ENCODE measurements at regions not wholly inside any gene's neighbourhood (a gene's known extent, or its start where the extent isn't known, plus 50 kb on each side); places are given as distances from the start of the nearest gene placed in this dataset.

DNA sequence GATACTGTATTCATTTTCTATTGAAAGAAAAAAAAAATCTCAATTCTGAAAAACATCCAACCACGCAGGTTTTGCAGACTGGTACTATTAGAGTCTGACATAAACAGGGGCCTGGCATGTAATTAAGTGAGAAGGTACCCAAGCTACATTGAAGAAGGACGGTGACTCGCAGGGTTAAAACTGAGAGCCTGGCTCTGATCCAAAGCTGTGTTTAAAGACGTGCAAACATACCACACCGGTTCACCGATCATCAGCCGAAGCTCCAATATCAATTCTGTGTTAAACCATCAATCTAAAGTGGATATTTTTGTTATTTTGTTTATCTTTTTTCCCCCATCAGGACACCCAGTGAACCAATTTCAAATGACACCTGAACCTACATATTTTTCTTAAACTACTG lies 108.1 kb upstream of the DIO3 start:
- Histone ChIP-seq H3K79me2 (ENCODE audit: insufficient read depth, low read depth, low read length) (no peaks in the 10 kb centered on the region), H2AFZ (ENCODE audit: low read length) (no peak overlapping the region), H3K9me2 (ENCODE audit: insufficient read depth, low read length) (no peaks in the 10 kb centered on the region), H3K4me1 (ENCODE audit: insufficient read depth, low read length, poor library complexity, severe bottlenecking) (peaks cover 47% of the 10 kb centered on the region), H4K20me1 (ENCODE audit: insufficient read depth, low read length) (no peaks in the 10 kb centered on the region), H3K9me3 (ENCODE audit: low read length) (no peaks in the 10 kb centered on the region), H3K4me3 (ENCODE audit: low read depth, low read length, poor library complexity, severe bottlenecking) (no peak overlapping the region), H3K4me2 (ENCODE audit: low read length) (no peak overlapping the region), H3K36me3 (ENCODE audit: insufficient read depth, low read length) (no peaks in the 10 kb centered on the region), H3K27ac (ENCODE audit: low read depth, low read length, poor library complexity, severe bottlenecking) (no peak overlapping the region)
- no peak for TF ChIP-seq EZH2phosphoT487 (IDR thresholded peaks at IDR 0.05; ENCODE audit: borderline replicate concordance, low read depth, low read length)
- TF ChIP-seq, protein P1, sequence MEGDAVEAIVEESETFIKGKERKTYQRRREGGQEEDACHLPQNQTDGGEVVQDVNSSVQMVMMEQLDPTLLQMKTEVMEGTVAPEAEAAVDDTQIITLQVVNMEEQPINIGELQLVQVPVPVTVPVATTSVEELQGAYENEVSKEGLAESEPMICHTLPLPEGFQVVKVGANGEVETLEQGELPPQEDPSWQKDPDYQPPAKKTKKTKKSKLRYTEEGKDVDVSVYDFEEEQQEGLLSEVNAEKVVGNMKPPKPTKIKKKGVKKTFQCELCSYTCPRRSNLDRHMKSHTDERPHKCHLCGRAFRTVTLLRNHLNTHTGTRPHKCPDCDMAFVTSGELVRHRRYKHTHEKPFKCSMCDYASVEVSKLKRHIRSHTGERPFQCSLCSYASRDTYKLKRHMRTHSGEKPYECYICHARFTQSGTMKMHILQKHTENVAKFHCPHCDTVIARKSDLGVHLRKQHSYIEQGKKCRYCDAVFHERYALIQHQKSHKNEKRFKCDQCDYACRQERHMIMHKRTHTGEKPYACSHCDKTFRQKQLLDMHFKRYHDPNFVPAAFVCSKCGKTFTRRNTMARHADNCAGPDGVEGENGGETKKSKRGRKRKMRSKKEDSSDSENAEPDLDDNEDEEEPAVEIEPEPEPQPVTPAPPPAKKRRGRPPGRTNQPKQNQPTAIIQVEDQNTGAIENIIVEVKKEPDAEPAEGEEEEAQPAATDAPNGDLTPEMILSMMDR (conservative IDR thresholded peaks at IDR 0.05; ENCODE audit: low read length): no peak
- POLR2A ChIA-PET: interaction anchor here (0.6 to 1.3 kb wide), 2 partner anchors 13 to 15 kb away, joined by 3 to 7 read pairs; no protein-coding TSS in a partner anchor
- DNase-seq (ENCODE audit: low spot score): no peak
- intact Hi-C loops (cut with micrococcal nuclease; ENCODE audit: unreplicated experiment): loop anchor here (5.0 kb wide), 1 partner anchor 174 kb away; no protein-coding TSS in a partner anchor
- CTCF ChIA-PET (ENCODE audit: unreplicated experiment): no interaction called here
- BruUV-seq (replicated peaks): no TSS peak

DNA sequence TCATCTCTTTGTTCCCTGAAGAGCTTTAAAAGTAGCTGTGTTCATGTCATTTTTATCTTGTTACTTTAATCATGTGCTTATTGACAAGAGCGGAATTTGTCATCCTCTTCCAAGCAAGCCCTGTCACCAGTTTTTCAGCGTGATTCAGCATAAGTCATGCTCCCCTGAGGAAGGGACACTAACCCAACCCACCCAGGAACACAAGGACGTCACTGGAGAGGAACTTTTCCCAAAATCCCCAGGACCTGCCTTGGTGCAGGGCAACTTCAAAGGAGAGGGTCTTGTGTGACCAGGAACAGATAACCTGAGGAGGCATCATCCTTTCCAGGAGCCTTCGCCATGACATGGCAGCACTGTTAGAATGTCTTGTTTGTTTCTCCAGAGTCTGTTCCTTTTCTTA lies 107.1 kb upstream of the DIO3 start:
- no TSS peak for BruUV-seq (replicated peaks)
- intact Hi-C loops (cut with micrococcal nuclease; ENCODE audit: unreplicated experiment): loop anchor here (5.0 kb wide), 1 partner anchor 173 kb away; no protein-coding TSS in a partner anchor
- Histone ChIP-seq H2AFZ (ENCODE audit: low read length) (no peak overlapping the region), H3K9me2 (ENCODE audit: insufficient read depth, low read length) (no peaks in the 10 kb centered on the region), H3K36me3 (ENCODE audit: insufficient read depth, low read length) (no peaks in the 10 kb centered on the region), H3K4me2 (ENCODE audit: low read length) (no peak overlapping the region), H4K20me1 (ENCODE audit: insufficient read depth, low read length) (no peaks in the 10 kb centered on the region), H3K9me3 (ENCODE audit: low read length) (no peaks in the 10 kb centered on the region), H3K27ac (ENCODE audit: low read depth, low read length, poor library complexity, severe bottlenecking) (no peak overlapping the region), H3K4me1 (ENCODE audit: insufficient read depth, low read length, poor library complexity, severe bottlenecking) (peaks cover 37% of the 10 kb centered on the region), H3K4me3 (ENCODE audit: low read depth, low read length, poor library complexity, severe bottlenecking) (no peak overlapping the region), H3K79me2 (ENCODE audit: insufficient read depth, low read depth, low read length) (no peaks in the 10 kb centered on the region)
- ChIA-PET CTCF (ENCODE audit: unreplicated experiment) (no interaction called here), POLR2A (no interaction called here)
- TF ChIP-seq EZH2phosphoT487 (IDR thresholded peaks at IDR 0.05; ENCODE audit: borderline replicate concordance, low read depth, low read length): no peak
- TF ChIP-seq, protein P1 (conservative IDR thresholded peaks at IDR 0.05; ENCODE audit: low read length): no peak
- DNase-seq (ENCODE audit: low spot score): no peak

DNA sequence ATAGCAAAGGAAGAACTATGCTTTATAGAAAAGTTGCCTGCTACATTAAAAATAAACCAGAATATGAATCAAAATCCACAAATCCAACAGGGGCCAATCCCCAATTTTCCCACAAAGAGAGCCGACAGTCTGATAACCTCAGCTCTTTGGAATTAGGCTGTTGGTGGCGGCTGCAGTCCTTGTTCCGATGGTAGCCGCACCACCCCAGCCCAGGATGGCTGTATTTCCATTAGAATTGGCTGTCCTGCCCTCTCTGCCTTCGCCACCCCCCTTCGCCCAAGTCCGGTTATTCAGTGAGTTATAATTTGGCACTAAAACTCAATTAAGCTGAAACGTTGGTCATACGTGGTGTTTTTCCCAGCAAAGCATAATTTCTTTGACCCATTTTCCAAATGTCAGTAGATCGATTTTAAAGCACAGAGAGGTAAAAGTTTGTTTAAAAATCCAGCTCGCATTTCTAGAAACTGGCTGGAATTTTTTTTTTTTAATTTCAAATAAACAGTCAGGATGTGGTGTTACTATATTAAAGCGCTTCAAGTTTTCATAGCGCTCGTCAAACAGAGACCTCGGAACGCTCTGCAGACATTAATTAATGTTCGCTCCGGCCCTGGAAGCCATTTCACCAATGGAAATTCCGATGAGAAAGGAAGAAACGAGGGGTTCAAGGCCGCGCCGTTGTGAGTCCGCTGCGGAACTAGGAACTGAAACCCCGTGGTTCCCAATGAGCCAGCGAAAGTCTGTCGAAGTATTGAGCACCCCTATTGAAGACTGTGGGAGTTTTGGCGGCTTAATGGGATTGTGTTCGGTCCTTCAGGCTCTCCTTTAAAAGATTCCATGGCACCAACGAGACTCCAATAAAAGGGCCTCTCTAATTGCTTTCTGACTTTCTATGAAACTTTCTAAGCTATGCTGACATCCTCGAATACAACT lies 104.8 kb upstream of the DIO3 start:
- no peak for DNase-seq (ENCODE audit: low spot score)
- no peaks in the 10 kb centered on the region for H3K9me2 ChIP-seq (ENCODE audit: insufficient read depth, low read length)
- peaks cover 14% of the 10 kb centered on the region for H3K4me1 ChIP-seq (ENCODE audit: insufficient read depth, low read length, poor library complexity, severe bottlenecking)
- no peak for TF ChIP-seq EZH2phosphoT487 (IDR thresholded peaks at IDR 0.05; ENCODE audit: borderline replicate concordance, low read depth, low read length)
- TF ChIP-seq, protein P1 (conservative IDR thresholded peaks at IDR 0.05; ENCODE audit: low read length): no peak
- no peaks in the 10 kb centered on the region for H3K9me3 ChIP-seq (ENCODE audit: low read length)
- H3K27ac ChIP-seq (ENCODE audit: low read depth, low read length, poor library complexity, severe bottlenecking): no peak overlapping the region
- ChIA-PET POLR2A (interaction anchor here (0.7 to 0.9 kb wide), 2 partner anchors 103 to 113 kb away, joined by 3 read pairs; no protein-coding TSS in a partner anchor), CTCF (ENCODE audit: unreplicated experiment) (no interaction called here)
- H3K79me2 ChIP-seq (ENCODE audit: insufficient read depth, low read depth, low read length): no peaks in the 10 kb centered on the region
- no peaks in the 10 kb centered on the region for H3K36me3 ChIP-seq (ENCODE audit: insufficient read depth, low read length)
- H3K4me2 ChIP-seq (ENCODE audit: low read length): no peak overlapping the region
- no peak overlapping the region for H2AFZ ChIP-seq (ENCODE audit: low read length)
- no peaks in the 10 kb centered on the region for H4K20me1 ChIP-seq (ENCODE audit: insufficient read depth, low read length)
- H3K4me3 ChIP-seq (ENCODE audit: low read depth, low read length, poor library complexity, severe bottlenecking): no peak overlapping the region
- no TSS peak for BruUV-seq (replicated peaks)
- intact Hi-C loops (cut with micrococcal nuclease; ENCODE audit: unreplicated experiment): no loop called here

Data from OCI-LY7 (cell line).